Activated naive CD8-positive, alpha-beta T cell (primary cell): ENCODE measurements at regions not wholly inside any gene's neighbourhood (a gene's known extent, or its start where the extent isn't known, plus 50 kb on each side); places are given as distances from the start of the nearest gene placed in this dataset.

Source experiments
- H3K27ac Mint-ChIP-seq: one replicate; pipeline ENCODE4 v1.8.0; 2021; ENCODE audit warnings: mixed read lengths
- H3K27me3 Mint-ChIP-seq: one replicate; pipeline ENCODE4 v1.8.0; 2021; ENCODE audit warnings: mixed read lengths
- H3K36me3 Mint-ChIP-seq: one replicate; pipeline ENCODE4 v1.8.0; 2021; ENCODE audit warnings: mixed read lengths
- H3K4me1 Mint-ChIP-seq: one replicate; pipeline ENCODE4 v1.8.0; 2021; ENCODE audit warnings: low read depth, mixed read lengths
- H3K4me3 Mint-ChIP-seq: one replicate; pipeline ENCODE4 v1.8.0; 2021; ENCODE audit warnings: mild to moderate bottlenecking, mixed read lengths
- H3K9me3 Mint-ChIP-seq: one replicate; pipeline ENCODE4 v1.8.0; 2021; ENCODE audit warnings: low read depth, mixed read lengths

- no peak overlapping the region for H3K4me3 Mint-ChIP-seq
- H3K27ac Mint-ChIP-seq = no peak overlapping the region
- H3K27me3 Mint-ChIP-seq = peaks cover 16% of the 10 kb centered on the region
- no peaks in the 10 kb centered on the region for H3K4me1 Mint-ChIP-seq
- H3K9me3 Mint-ChIP-seq = peaks cover 9% of the 10 kb centered on the region
- H3K36me3 Mint-ChIP-seq = no peaks in the 10 kb centered on the region
Observed at GRCh38 chr6:165890404-165890735, 227.3 kb upstream of the PDE10A start.

- H3K4me3 Mint-ChIP-seq = no peak overlapping the region
- no peak overlapping the region for H3K27ac Mint-ChIP-seq
- H3K9me3 Mint-ChIP-seq = peaks cover 9% of the 10 kb centered on the region
- peaks cover 5% of the 10 kb centered on the region for H3K4me1 Mint-ChIP-seq
- H3K27me3 Mint-ChIP-seq = peaks cover 16% of the 10 kb centered on the region
- no peaks in the 10 kb centered on the region for H3K36me3 Mint-ChIP-seq
Observed at GRCh38 chr6:165889636-165890403, 226.8 kb upstream of the PDE10A start.

GRCh38 chr6:165886169-165886568 is 223.1 kb upstream of the PDE10A start:
- Mint-ChIP-seq H3K27ac (no peak overlapping the region), H3K36me3 (no peaks in the 10 kb centered on the region), H3K4me3 (no peak overlapping the region), H3K4me1 (peaks cover 10% of the 10 kb centered on the region), H3K27me3 (peaks cover 5% of the 10 kb centered on the region), H3K9me3 (peaks cover 9% of the 10 kb centered on the region)

- H3K36me3 Mint-ChIP-seq = no peaks in the 10 kb centered on the region
- peaks cover 10% of the 10 kb centered on the region for H3K4me1 Mint-ChIP-seq
- H3K27me3 Mint-ChIP-seq = peaks cover 3% of the 10 kb centered on the region
- H3K4me3 Mint-ChIP-seq = peak overlapping the region; percentile 62
- peaks cover 9% of the 10 kb centered on the region for H3K9me3 Mint-ChIP-seq
- peak overlapping the region; percentile 16 for H3K27ac Mint-ChIP-seq
Observed at GRCh38 chr6:165884813-165885765, 222.0 kb upstream of the PDE10A start.

- Mint-ChIP-seq H3K27ac (no peak overlapping the region), H3K4me1 (peaks cover 10% of the 10 kb centered on the region), H3K9me3 (peaks cover 9% of the 10 kb centered on the region), H3K27me3 (peaks cover 3% of the 10 kb centered on the region), H3K36me3 (no peaks in the 10 kb centered on the region), H3K4me3 (no peak overlapping the region)
Observed at GRCh38 chr6:165883851-165884640, 221.0 kb upstream of the PDE10A start.

GRCh38 chr6:165881806-165882205 is 218.8 kb upstream of the PDE10A start:
- Mint-ChIP-seq H3K36me3 (no peaks in the 10 kb centered on the region), H3K27ac (no peak overlapping the region), H3K9me3 (peaks cover 2% of the 10 kb centered on the region), H3K4me1 (peaks cover 10% of the 10 kb centered on the region), H3K4me3 (no peak overlapping the region), H3K27me3 (peaks cover 10% of the 10 kb centered on the region)

- Mint-ChIP-seq H3K4me3 (no peak overlapping the region), H3K27me3 (peaks cover 13% of the 10 kb centered on the region), H3K27ac (no peak overlapping the region), H3K9me3 (no peaks in the 10 kb centered on the region), H3K4me1 (peaks cover 10% of the 10 kb centered on the region), H3K36me3 (no peaks in the 10 kb centered on the region)
Observed at GRCh38 chr6:165880686-165881085, 217.6 kb upstream of the PDE10A start.

GRCh38 chr6:165877773-165878172 is 214.7 kb upstream of the PDE10A start:
- Mint-ChIP-seq H3K36me3 (no peaks in the 10 kb centered on the region), H3K27me3 (peaks cover 14% of the 10 kb centered on the region), H3K27ac (no peak overlapping the region), H3K4me3 (no peak overlapping the region), H3K9me3 (no peaks in the 10 kb centered on the region), H3K4me1 (no peaks in the 10 kb centered on the region)

GRCh38 chr6:165877192-165877591 is 214.2 kb upstream of the PDE10A start:
- Mint-ChIP-seq H3K27me3 (peaks cover 14% of the 10 kb centered on the region), H3K27ac (no peak overlapping the region), H3K36me3 (no peaks in the 10 kb centered on the region), H3K9me3 (no peaks in the 10 kb centered on the region), H3K4me1 (no peaks in the 10 kb centered on the region), H3K4me3 (no peak overlapping the region)

GRCh38 chr6:165876588-165876987 is 213.5 kb upstream of the PDE10A start:
- Mint-ChIP-seq H3K36me3 (no peaks in the 10 kb centered on the region), H3K4me3 (no peak overlapping the region), H3K4me1 (no peaks in the 10 kb centered on the region), H3K27ac (no peak overlapping the region), H3K27me3 (peaks cover 10% of the 10 kb centered on the region), H3K9me3 (no peaks in the 10 kb centered on the region)

- Mint-ChIP-seq H3K27ac (no peak overlapping the region), H3K36me3 (no peaks in the 10 kb centered on the region), H3K4me1 (no peaks in the 10 kb centered on the region), H3K4me3 (no peak overlapping the region), H3K27me3 (peaks cover 10% of the 10 kb centered on the region), H3K9me3 (peaks cover under 1% of the 10 kb centered on the region)
Observed at GRCh38 chr6:165875946-165876345, 212.9 kb upstream of the PDE10A start.

GRCh38 chr6:165873976-165874375 is 210.9 kb upstream of the PDE10A start:
- H3K36me3 Mint-ChIP-seq = no peaks in the 10 kb centered on the region

GRCh38 chr6:165872811-165873210 is 209.8 kb upstream of the PDE10A start:
- no peaks in the 10 kb centered on the region for H3K36me3 Mint-ChIP-seq
- H3K4me3 Mint-ChIP-seq = no peak overlapping the region
- no peaks in the 10 kb centered on the region for H3K4me1 Mint-ChIP-seq
- peaks cover 15% of the 10 kb centered on the region for H3K9me3 Mint-ChIP-seq
- peaks cover 12% of the 10 kb centered on the region for H3K27me3 Mint-ChIP-seq
- no peak overlapping the region for H3K27ac Mint-ChIP-seq

More at GRCh38 chr6:165873976-165874375, 210.9 kb upstream of the PDE10A start:
- no peak overlapping the region for H3K27ac Mint-ChIP-seq
- H3K27me3 Mint-ChIP-seq = peaks cover 14% of the 10 kb centered on the region
- peaks cover 15% of the 10 kb centered on the region for H3K9me3 Mint-ChIP-seq
- no peaks in the 10 kb centered on the region for H3K4me1 Mint-ChIP-seq
- H3K4me3 Mint-ChIP-seq = no peak overlapping the region

- Mint-ChIP-seq H3K9me3 (peaks cover 15% of the 10 kb centered on the region), H3K27ac (no peak overlapping the region), H3K27me3 (peaks cover 12% of the 10 kb centered on the region), H3K36me3 (no peaks in the 10 kb centered on the region), H3K4me1 (no peaks in the 10 kb centered on the region), H3K4me3 (no peak overlapping the region)
Observed at GRCh38 chr6:165872311-165872710, 209.3 kb upstream of the PDE10A start.

GRCh38 chr6:165871571-165871970 is 208.5 kb upstream of the PDE10A start:
- no peaks in the 10 kb centered on the region for H3K4me1 Mint-ChIP-seq
- H3K4me3 Mint-ChIP-seq = no peak overlapping the region
- H3K9me3 Mint-ChIP-seq = peaks cover 18% of the 10 kb centered on the region
- no peak overlapping the region for H3K27ac Mint-ChIP-seq
- peaks cover 3% of the 10 kb centered on the region for H3K36me3 Mint-ChIP-seq
- peaks cover 8% of the 10 kb centered on the region for H3K27me3 Mint-ChIP-seq
